Limb (tissue), 2 donors: ENCODE measurements at regions not wholly inside any gene's neighbourhood (a gene's known extent, or its start where the extent isn't known, plus 50 kb on each side); places are given as distances from the start of the nearest gene placed in this dataset.

Experiments used
- DNase-seq, 2 donors: peaks; one replicate each; pipeline ENCODE4 v3.0.0-alpha.2; 2016; ENCODE audit errors: extremely low spot score in 2 of 2

DNA sequence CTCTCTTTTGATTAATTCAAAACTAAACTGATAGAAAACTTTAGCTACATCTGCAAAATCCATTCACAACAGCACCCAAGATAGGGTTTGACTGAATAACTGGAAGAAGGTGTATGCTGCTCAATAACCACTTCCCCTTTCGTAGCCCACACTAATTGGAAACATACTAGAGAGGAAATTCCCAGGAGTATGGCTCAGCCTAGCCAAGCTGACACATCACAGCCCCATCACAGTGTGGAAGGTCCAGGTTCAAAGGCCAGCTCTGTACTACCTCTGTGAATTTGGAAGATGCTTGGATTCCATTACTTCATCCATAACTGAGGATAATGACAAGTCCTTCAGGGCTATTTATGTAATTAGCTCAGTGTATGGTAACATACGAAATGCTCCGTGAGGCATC lies 185.4 kb downstream of the FBXO15 start:
- DNase-seq = no peak

DNA sequence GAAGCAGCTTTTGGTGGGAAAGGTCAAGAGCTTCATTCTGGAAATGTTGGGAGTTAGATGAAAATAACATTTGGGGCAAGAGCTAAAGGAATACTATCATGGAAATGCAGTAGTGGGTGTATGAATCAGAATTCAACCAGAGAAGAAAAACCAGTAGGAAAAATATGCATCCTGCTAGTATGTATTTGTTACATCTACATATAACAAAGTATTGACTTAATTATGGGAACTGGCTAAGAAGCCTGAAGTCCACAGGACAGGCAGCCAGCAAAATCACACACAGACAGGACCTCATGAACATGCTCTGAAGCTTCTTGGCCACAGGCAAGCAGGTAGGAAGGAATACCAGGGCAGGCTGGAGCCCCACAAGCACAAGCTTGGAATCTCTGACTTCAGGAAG lies 185.8 kb downstream of the FBXO15 start:
- DNase-seq = no peak

- DNase-seq = no peak
Measured at GRCh38 chr18:73959352-73959751, 188.3 kb downstream of the FBXO15 start.

GRCh38 chr18:73954268-73954667 lies 193.4 kb downstream of the FBXO15 start:
- no peak for DNase-seq

GRCh38 chr18:73952296-73952946 lies 195.2 kb downstream of the FBXO15 start:
- no peak for DNase-seq

GRCh38 chr18:73950116-73950700 lies 197.4 kb downstream of the FBXO15 start:
- no peak for DNase-seq

DNA sequence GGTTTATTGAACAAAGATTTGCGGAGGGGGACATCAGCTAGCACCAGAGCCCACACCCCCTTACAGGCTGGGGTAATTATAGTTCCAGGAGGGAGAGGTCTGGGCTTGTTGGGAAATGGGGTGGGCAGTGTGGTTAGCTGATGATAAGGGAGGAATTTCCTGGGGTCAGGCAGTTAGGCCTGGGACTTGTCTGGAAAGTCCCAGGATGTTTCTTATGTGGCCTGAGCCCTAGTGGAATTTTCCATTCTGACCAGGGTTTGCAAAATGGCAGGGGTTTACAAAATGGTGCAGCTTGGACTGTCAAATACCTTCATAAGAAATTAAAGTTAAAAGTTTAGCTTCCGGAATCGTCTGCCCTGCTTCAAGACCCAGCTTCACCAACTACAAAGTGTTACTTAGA lies 199.1 kb downstream of the FBXO15 start:
- no peak for DNase-seq

DNA sequence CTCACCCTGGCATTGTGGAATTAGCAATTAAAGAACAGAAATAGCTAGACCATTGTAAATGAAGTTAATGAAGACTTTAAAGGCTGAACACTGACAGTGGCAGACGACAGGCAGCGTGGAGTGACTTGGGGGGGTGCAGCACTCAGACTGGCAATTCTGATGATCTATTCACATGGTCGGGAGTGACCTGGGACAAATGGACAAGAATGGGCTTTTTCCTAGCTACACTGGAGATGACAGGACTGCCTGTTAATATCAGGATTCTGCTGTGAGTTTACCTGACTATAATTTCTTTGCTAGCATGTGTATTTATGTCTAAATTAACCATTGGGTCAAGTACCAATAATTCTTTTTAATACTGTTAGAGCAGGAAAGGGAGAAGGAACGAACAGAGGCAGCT lies 199.6 kb downstream of the FBXO15 start:
- no peak for DNase-seq

GRCh38 chr18:73947180-73947921 lies 200.3 kb downstream of the FBXO15 start:
- DNase-seq = no peak

GRCh38 chr18:73945130-73945792 lies 202.4 kb downstream of the FBXO15 start:
- no peak for DNase-seq

DNA sequence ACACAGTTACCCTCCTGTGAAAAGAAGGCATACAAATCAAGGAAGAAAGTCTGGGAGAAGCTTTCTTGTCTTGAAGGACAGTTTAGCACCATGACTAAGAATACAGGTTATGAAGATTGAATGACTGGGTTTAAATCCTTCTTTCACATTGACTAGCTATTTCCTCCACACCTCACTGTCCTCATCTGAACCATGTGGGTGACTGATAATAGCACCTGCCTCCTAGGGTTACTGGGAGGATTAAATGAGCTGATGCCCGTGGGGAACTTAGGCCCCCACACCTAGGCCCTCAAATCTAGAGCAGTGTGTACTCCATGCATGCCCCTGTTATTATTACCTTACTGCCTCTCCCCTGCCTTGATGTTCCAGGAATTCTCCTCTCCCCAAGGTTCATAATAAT lies 202.9 kb downstream of the FBXO15 start:
- no peak for DNase-seq

DNA sequence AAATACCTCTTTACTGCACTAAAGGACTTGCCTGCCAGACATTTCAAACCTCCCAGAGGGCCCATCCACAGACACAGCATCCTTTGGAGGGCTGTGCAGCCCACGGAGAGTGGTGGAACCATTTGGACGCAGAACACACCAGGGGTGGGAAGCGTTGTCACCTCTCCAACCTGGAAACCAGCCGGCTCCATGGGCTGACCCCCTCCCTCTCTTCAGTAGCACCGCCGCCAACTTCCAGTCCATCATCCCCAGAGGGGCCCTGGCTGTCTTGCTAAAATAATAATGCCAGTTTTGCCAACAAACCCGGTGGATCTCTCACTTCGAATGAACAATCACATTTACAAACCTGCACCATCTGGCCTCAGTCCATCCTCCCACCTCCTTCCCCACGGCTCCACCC lies 203.9 kb downstream of the FBXO15 start:
- no peak for DNase-seq

DNA sequence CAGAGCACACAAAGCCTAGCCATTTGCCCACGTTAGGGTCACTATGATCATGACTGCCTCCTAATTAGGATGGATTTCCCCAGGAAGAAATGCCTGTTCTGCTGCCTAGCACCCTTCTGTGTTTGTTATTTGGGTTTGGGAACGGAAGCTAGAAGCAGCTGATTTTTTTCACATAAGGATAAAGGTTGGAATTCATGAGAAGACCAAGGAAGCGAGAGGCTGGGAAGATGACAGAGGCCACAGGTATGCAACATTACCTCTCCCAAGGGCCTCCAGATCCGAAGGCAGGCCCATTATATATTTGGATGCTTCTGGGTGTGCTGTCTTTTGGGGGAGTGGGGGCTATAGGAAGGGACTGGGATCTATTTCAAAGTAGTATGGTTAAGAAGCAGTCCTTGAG lies 204.7 kb downstream of the FBXO15 start:
- DNase-seq = no peak

GRCh38 chr18:73942081-73942625 lies 205.5 kb downstream of the FBXO15 start:
- DNase-seq = no peak

DNA sequence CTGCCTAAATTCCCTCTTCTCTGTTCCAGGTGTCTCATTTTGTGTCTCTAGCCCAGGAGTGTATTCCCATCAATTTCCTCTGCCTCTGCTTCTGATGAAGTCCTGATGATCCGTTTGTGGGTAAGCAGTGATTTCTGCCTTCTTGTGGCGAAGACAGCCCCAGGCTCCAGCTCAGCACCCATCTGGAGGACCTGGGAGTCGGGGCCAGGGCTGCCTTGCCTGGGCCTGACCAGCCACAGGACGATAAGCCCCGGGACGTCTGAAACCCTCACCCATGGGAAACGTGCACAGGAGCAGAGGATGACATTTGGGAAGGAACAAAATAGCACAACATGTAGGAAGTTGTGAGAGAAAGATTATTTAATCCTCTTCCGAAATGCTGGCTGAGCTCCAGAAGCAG lies 206.9 kb downstream of the FBXO15 start:
- no peak for DNase-seq

GRCh38 chr18:73939391-73939790 lies 208.2 kb downstream of the FBXO15 start:
- no peak for DNase-seq

DNA sequence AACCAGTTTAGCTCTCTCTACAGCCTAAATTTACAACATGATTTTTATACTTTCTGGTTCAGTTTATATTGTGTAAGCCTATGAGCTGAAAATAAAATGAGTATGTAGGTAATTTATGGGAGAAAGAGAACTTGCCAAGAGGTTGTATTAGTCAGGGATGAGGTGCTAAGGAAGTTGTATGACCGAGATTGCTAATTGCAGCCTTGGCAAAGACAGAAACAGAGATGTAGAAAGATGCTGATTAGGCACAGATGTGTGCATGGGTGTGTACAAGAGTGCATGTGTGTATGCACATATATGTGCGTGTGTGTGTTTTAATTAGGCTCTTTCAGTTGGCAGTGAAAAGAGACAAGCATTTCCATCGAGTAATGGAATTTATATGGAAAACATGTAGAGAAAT lies 213.9 kb downstream of the FBXO15 start:
- no peak for DNase-seq

GRCh38 chr18:73932976-73933375 lies 214.7 kb downstream of the FBXO15 start:
- DNase-seq = no peak

GRCh38 chr18:73927496-73927895 lies 220.1 kb downstream of the FBXO15 start:
- DNase-seq = no peak

DNA sequence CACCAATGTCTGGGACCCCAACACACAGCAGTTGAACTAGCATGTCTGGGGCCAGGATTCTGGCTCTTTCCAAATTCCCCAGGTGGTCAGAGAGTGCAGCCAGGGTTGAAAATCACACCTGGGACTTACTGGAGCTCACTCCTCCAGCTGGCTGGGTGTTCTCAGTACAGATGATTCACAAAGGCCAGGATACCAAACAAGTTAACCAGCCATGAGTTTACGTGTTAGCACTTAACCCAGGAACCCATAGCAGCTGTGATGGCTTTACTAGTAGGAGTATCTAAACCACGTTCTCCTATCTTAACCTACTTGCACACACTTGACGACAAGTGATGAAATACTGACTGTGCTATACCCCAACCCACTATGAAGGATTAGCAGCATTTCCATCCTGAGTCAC lies 222.8 kb downstream of the FBXO15 start:
- DNase-seq = no peak

DNA sequence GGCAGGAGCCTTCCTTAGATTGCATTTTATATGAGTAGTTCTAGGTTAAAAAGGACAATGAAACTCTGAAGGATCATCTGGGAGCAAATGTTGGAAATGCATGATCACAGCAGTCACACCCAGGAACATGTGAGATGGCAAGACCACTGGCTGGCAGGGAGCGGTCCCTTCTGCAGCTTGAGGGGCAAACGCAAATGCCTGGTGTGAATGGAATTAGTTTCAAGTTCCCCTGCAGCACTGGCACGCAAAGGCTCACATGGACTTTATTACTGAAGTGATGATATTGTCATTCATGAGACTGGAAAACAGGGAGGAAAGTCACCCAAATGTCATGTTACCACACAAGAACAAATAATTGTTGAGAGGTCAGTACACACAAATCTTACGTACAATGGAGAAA lies 223.3 kb downstream of the FBXO15 start:
- DNase-seq = no peak

GRCh38 chr18:73923866-73924265 lies 223.8 kb downstream of the FBXO15 start:
- DNase-seq = no peak
